SK-N-SH (cell line): ENCODE measurements at regions not wholly inside any gene's neighbourhood (a gene's known extent, or its start where the extent isn't known, plus 50 kb on each side); places are given as distances from the start of the nearest gene placed in this dataset.

ENCODE experiments used
- CHD2 ChIP-seq: fragments of 150-350 bp; IDR thresholded peaks from 2 replicates; pipeline ENCODE4 v1.6.1; 2018; ENCODE audit warnings: low read length; ENCODE audit not compliant: partially characterized antibody
- CTCF ChIP-seq: fragments of 200-600 bp; sonication (generic); IDR thresholded peaks from 2 replicates; pipeline ENCODE4 v1.6.1; 2017; ENCODE audit warnings: antibody characterized with exemption, mild to moderate bottlenecking, moderate library complexity
- EP300 ChIP-seq, 2 experiments: IDR thresholded peaks; 2 replicates each; pipeline versions ENCODE4 v1.4.0 to v1.6.1; 2012; ENCODE audit warnings: borderline replicate concordance in 1 of 2, low read depth in 1 of 2, low read length in 1 of 2
- GABPA ChIP-seq: IDR thresholded peaks from 2 replicates; pipeline ENCODE4 v1.4.0; 2012; ENCODE audit warnings: low read depth, mild to moderate bottlenecking
- IRF3 ChIP-seq: fragments of 150-350 bp; IDR thresholded peaks from 2 replicates; pipeline ENCODE4 v1.6.1; 2016; ENCODE audit warnings: mild to moderate bottlenecking, low read depth, low read length
- JUND ChIP-seq: IDR thresholded peaks from 2 replicates; pipeline ENCODE4 v1.4.0; 2012
- MAX ChIP-seq: IDR thresholded peaks from 2 replicates; pipeline ENCODE4 v1.4.0; 2012; ENCODE audit warnings: low read depth
- PBX3 ChIP-seq: IDR thresholded peaks from 2 replicates; pipeline ENCODE4; 2012
- POLR2AphosphoS5 ChIP-seq: IDR thresholded peaks from 2 replicates; pipeline ENCODE4 v1.6.1; 2012; ENCODE audit warnings: low read depth, low read length
- RXRA ChIP-seq: IDR thresholded peaks from 2 replicates; pipeline ENCODE4 v1.4.0; 2012; ENCODE audit warnings: low read depth, mild to moderate bottlenecking, borderline replicate concordance
- TAF1 ChIP-seq: IDR thresholded peaks from 2 replicates; pipeline ENCODE4 v1.6.1; 2012; ENCODE audit warnings: low read depth, mild to moderate bottlenecking, low read length, moderate library complexity, borderline replicate concordance
- USF1 ChIP-seq: IDR thresholded peaks from 2 replicates; pipeline ENCODE4 v1.4.0; 2012; ENCODE audit warnings: low read depth, borderline replicate concordance
- YY1 ChIP-seq: IDR thresholded peaks from 2 replicates; pipeline ENCODE4 v1.4.0; 2012; ENCODE audit warnings: low read depth, mild to moderate bottlenecking

GRCh38 chr6:9612489-9612888 is 802.4 kb downstream of the TFAP2A start:
- TF ChIP-seq CTCF: no peak
- no peak for TF ChIP-seq RXRA
- no peak for TF ChIP-seq POLR2AphosphoS5
- TF ChIP-seq JUND: no peak
- no peak for TF ChIP-seq PBX3
- TF ChIP-seq MAX: no peak
- no peak for TF ChIP-seq USF1
- TF ChIP-seq EP300 (IDR thresholded peaks at IDR 0.05; ENCODE audit: borderline replicate concordance in 1 of 2, low read depth in 1 of 2, low read length in 1 of 2): no peak
- no peak for TF ChIP-seq GABPA
- no peak for TF ChIP-seq YY1
- TF ChIP-seq CHD2: no peak
- no peak for TF ChIP-seq IRF3
- TF ChIP-seq TAF1: no peak
